Endothelial cell of umbilical vein (primary cell): ENCODE measurements at regions not wholly inside any gene's neighbourhood (a gene's known extent, or its start where the extent isn't known, plus 50 kb on each side); places are given as distances from the start of the nearest gene placed in this dataset.

Experiments
- BruUV-seq: library from RNA; stranded (reverse); fragments of 400-500 nt; replicated peaks from 2 replicates; lab custom pipeline; 2021; lab: Mats Ljungman, UMichigan
- CTCF ChIA-PET: fragments of 300-600, 350-600 bp; sonication (Branson Sonifier 250); formaldehyde crosslinking; loops from one replicate; lab custom pipeline; 2021; ENCODE audit warnings: antibody characterized with exemption, inconsistent platforms; lab: Charles Lee
- POLR2A ChIA-PET: fragments of 300-600, 350-600 bp; sonication (Branson Sonifier 250); formaldehyde crosslinking; loops from one replicate; lab custom pipeline; 2021; ENCODE audit warnings: antibody characterized with exemption, inconsistent platforms; lab: Charles Lee
- DNase-seq: peaks from one replicate; pipeline ENCODE4 v3.0.0-alpha.2; 2011; ENCODE audit warnings: low read depth, low spot score
- FAIRE-seq: peaks from 2 replicates; lab custom pipeline; 2011; peaks lifted over from hg19 to GRCh38; lab: Jason Lieb, UNC
- H2AFZ ChIP-seq: 2 replicates; pipeline ENCODE4 v1.6.0; 2012; ENCODE audit warnings: low read depth, low read length, control low read depth, inconsistent platforms
- H3K27ac ChIP-seq: 2 replicates; pipeline ENCODE4 v1.5.1; 2011; ENCODE audit warnings: low read depth, mild to moderate bottlenecking, control low read depth, low read length, moderate library complexity; ENCODE audit not compliant: insufficient read depth
- H3K27me3 ChIP-seq, 2 experiments: 2 replicates each; pipeline versions ENCODE4 v1.6.0 to v1.6.1; 2011; ENCODE audit warnings: low read length in 2 of 2, mixed read lengths in 1 of 2; ENCODE audit not compliant: control insufficient read depth in 2 of 2, insufficient read depth in 2 of 2
- H3K36me3 ChIP-seq, 2 experiments: 2 replicates in 1 of 2; 3 replicates in 1 of 2; pipeline ENCODE4 v1.5.1; 2011; ENCODE audit warnings: low read length in 2 of 2, mild to moderate bottlenecking in 1 of 2, moderate library complexity in 1 of 2; ENCODE audit not compliant: control insufficient read depth in 2 of 2, insufficient read depth in 2 of 2; ENCODE audit errors: extremely low read depth in 1 of 2
- H3K4me1 ChIP-seq: 3 replicates; pipeline ENCODE4 v1.5.1; 2011; ENCODE audit warnings: mild to moderate bottlenecking, low read length; ENCODE audit not compliant: control insufficient read depth, insufficient read depth; ENCODE audit errors: extremely low read depth
- H3K4me2 ChIP-seq: 2 replicates; pipeline ENCODE4 v1.6.1; 2011; ENCODE audit warnings: low read length, control low read depth, mixed read lengths; ENCODE audit not compliant: insufficient read depth
- H3K4me3 ChIP-seq, 3 experiments: fragments of 200-600 bp in 1 of 3; sonication (generic), shearing (Covaris generic) in 1 of 3; replicated peaks in 1 of 3; 2 replicates each; pipeline ENCODE4 v1.5.1; 2011 to 2016; ENCODE audit warnings: control low read depth in 3 of 3, low read length in 3 of 3, mild to moderate bottlenecking in 2 of 3, inconsistent platforms in 1 of 3, low read depth in 1 of 3, moderate library complexity in 1 of 3; ENCODE audit not compliant: insufficient read depth in 1 of 3
- H3K79me2 ChIP-seq: 2 replicates; pipeline ENCODE4 v1.6.0; 2012; ENCODE audit warnings: low read length, inconsistent platforms; ENCODE audit not compliant: control insufficient read depth, insufficient read depth
- H3K9ac ChIP-seq: replicated peaks from 2 replicates; pipeline ENCODE3; 2011; ENCODE audit warnings: low read length, control low read depth; ENCODE audit not compliant: insufficient read depth; ENCODE audit errors: extremely low read depth
- H3K9me1 ChIP-seq: replicated peaks from 3 replicates; pipeline ENCODE4 v1.6.0; 2011; ENCODE audit warnings: mild to moderate bottlenecking, low read length; ENCODE audit not compliant: control insufficient read depth, insufficient read depth; ENCODE audit errors: extremely low read depth
- H3K9me3 ChIP-seq: replicated peaks from 2 replicates; pipeline ENCODE4 v1.5.1; 2012; ENCODE audit warnings: low read length, inconsistent platforms; ENCODE audit not compliant: control insufficient read depth, insufficient read depth
- H4K20me1 ChIP-seq: replicated peaks from 2 replicates; pipeline ENCODE3; 2011; ENCODE audit warnings: mild to moderate bottlenecking, low read length; ENCODE audit not compliant: control insufficient read depth, insufficient read depth; ENCODE audit errors: extremely low read depth
- EZH2 ChIP-seq: IDR thresholded peaks from 2 replicates; pipeline ENCODE4 v1.6.1; 2012; ENCODE audit warnings: borderline replicate concordance, low read depth, mild to moderate bottlenecking, moderate library complexity, low read length, inconsistent platforms; ENCODE audit not compliant: severe bottlenecking
- FOS ChIP-seq: IDR thresholded peaks from 2 replicates; pipeline ENCODE4 v1.6.1; 2011; ENCODE audit warnings: mild to moderate bottlenecking, low read length, moderate library complexity, borderline replicate concordance; ENCODE audit not compliant: insufficient read depth
- GATA2 ChIP-seq: IDR thresholded peaks from 2 replicates; pipeline ENCODE4 v1.7.0; 2011; ENCODE audit warnings: low read depth, mild to moderate bottlenecking, moderate library complexity, mixed read lengths, low read length; ENCODE audit not compliant: insufficient read length, insufficient read depth
- JUN ChIP-seq: IDR thresholded peaks from 2 replicates; pipeline ENCODE4 v1.6.1; 2011; ENCODE audit warnings: borderline replicate concordance, low read depth; ENCODE audit not compliant: insufficient read length, insufficient read depth
- MYC ChIP-seq: IDR thresholded peaks from one replicate; pipeline ENCODE4 v1.6.1; 2011; ENCODE audit warnings: mild to moderate bottlenecking, low read depth, low read length
- POLR2A ChIP-seq: IDR thresholded peaks from 2 replicates; pipeline ENCODE4 v1.6.1; 2012; ENCODE audit warnings: low read depth, mild to moderate bottlenecking, control low read depth, low read length
- POLR2AphosphoS5 ChIP-seq: IDR thresholded peaks from 2 replicates; pipeline ENCODE4 v1.6.1; 2012; ENCODE audit warnings: low read depth, mild to moderate bottlenecking, control low read depth, low read length, moderate library complexity; ENCODE audit not compliant: insufficient read depth
- dilution Hi-C: fragments of 300-500 bp; cut with MboI; formaldehyde crosslinking; loops from one replicate; pipeline ENCODE4 v1.15.0; 2019; ENCODE audit warnings: low sequenced_read_pairs; ENCODE audit not compliant: extremely low pct_ligation_motif_present
- intact Hi-C: fragments of 100-400 bp; cut with micrococcal nuclease; formaldehyde crosslinking; loops from one replicate; pipeline ENCODE4 v1.10.0; 2022
- TF ChIP-seq, protein P1 (sequence below), 2 donors: IDR thresholded peaks; 1 replicate in 1 of 2; 2 replicates in 1 of 2; pipeline ENCODE4 v1.5.1; 2011; ENCODE audit warnings: low read length in 2 of 2, mild to moderate bottlenecking in 2 of 2, moderate library complexity in 2 of 2, control low read depth in 1 of 2, inconsistent platforms in 1 of 2, low read depth in 1 of 2; ENCODE audit not compliant: insufficient read depth in 1 of 2; ENCODE audit errors: extremely low read depth in 1 of 2
- TF ChIP-seq, protein P2 (sequence below): IDR thresholded peaks from 2 replicates; pipeline ENCODE4 v1.6.1; 2011; ENCODE audit not compliant: insufficient read depth, insufficient read length

DNA sequence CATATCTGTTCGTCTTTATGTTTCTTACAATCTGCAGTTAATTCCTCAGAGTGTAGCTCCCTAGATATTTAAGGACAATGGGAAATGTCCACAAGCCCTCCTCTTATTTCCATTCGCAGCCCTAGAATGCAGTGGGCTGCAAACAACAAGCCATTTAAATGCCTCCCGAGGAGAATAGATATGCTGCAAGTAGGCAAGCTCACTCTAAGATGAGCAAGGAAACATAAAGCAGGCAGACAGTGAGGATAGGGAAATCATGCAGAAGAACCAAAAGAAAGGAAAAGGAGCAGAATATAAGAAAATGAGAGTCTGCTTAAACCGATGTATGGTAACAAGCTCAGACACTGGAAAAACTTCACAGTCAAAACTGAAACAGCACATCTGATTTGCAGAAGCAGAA is 561.9 kb downstream of the GBE1 start:
- FAIRE-seq (no peak), DNase-seq (no peak)
- intact Hi-C loops = no loop called here
- no peaks in the 10 kb centered on the region for H3K27me3 ChIP-seq
- no peaks in the 10 kb centered on the region for H3K4me1 ChIP-seq
- CTCF ChIA-PET = interaction anchor here (1.2 kb wide), 1 partner anchor 10 kb away, joined by 3 read pairs; no protein-coding TSS in a partner anchor
- H3K36me3 ChIP-seq = no peaks in the 10 kb centered on the region
- no peaks in the 10 kb centered on the region for H3K9me1 ChIP-seq
- dilution Hi-C loops = no loop called here
- no peaks in the 10 kb centered on the region for H4K20me1 ChIP-seq
- no peaks in the 10 kb centered on the region for H3K9me3 ChIP-seq
- BruUV-seq = no TSS peak
- no peak overlapping the region for H3K27ac ChIP-seq
- no peak overlapping the region for H2AFZ ChIP-seq
- no peaks in the 10 kb centered on the region for H3K79me2 ChIP-seq
- no peak overlapping the region for H3K9ac ChIP-seq
- no peak overlapping the region for H3K4me2 ChIP-seq
- TF ChIP-seq MYC (no peak), POLR2A (no peak), EZH2 (no peak), GATA2 (no peak), FOS (no peak), JUN (no peak), POLR2AphosphoS5 (no peak)
- TF ChIP-seq, protein P1, sequence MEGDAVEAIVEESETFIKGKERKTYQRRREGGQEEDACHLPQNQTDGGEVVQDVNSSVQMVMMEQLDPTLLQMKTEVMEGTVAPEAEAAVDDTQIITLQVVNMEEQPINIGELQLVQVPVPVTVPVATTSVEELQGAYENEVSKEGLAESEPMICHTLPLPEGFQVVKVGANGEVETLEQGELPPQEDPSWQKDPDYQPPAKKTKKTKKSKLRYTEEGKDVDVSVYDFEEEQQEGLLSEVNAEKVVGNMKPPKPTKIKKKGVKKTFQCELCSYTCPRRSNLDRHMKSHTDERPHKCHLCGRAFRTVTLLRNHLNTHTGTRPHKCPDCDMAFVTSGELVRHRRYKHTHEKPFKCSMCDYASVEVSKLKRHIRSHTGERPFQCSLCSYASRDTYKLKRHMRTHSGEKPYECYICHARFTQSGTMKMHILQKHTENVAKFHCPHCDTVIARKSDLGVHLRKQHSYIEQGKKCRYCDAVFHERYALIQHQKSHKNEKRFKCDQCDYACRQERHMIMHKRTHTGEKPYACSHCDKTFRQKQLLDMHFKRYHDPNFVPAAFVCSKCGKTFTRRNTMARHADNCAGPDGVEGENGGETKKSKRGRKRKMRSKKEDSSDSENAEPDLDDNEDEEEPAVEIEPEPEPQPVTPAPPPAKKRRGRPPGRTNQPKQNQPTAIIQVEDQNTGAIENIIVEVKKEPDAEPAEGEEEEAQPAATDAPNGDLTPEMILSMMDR (IDR thresholded peaks at IDR 0.05; ENCODE audit: extremely low read depth in 1 of 2, insufficient read depth in 1 of 2, low read depth in 1 of 2, low read length in 2 of 2) = no peak
- TF ChIP-seq, protein P2, sequence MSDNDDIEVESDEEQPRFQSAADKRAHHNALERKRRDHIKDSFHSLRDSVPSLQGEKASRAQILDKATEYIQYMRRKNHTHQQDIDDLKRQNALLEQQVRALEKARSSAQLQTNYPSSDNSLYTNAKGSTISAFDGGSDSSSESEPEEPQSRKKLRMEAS = no peak
- POLR2A ChIA-PET = no interaction called here
- H3K4me3 ChIP-seq = no peak overlapping the region
